ENCODE measurements at regions not wholly inside any gene's neighbourhood (a gene's known extent, or its start where the extent isn't known, plus 50 kb on each side); places are given as distances from the start of the nearest gene placed in this dataset.
"Not testable (repeated sequence)": the region's sequence is repeated elsewhere in the genome, so short reads cannot be mapped to it uniquely, and the experiment has no call there.

GRCh38 chr12:127830730-127831129 lies 436.2 kb upstream of the TMEM132C start:
- ChIA-PET POLR2A (no interaction called here), CTCF (no interaction called here)
- no peak for DNase-seq (ENCODE audit: low read depth, low spot score)
- H3K4me3 ChIP-seq (ENCODE audit: low read depth, low read length) = no peak overlapping the region
- no peak for TF ChIP-seq CTCF (IDR thresholded peaks at IDR 0.05; ENCODE audit: insufficient read depth, low read length, missing control alignments)

DNA sequence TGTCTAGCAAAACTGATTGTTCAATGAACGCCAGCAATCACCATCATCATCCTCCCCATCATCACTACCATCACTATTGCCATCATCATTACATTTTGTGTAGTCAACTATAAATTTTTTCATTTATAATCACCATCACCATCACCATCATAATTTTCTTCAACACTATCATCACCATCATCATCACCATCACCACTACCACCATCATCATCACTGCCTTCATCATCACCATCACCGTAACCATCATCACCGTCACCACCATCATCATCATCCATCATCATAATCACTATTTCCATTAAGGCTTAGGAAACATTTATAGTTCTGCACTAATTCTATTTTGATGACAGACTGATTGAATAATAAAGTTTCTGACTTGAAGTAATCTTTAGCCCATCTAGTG lies 434.8 kb upstream of the TMEM132C start:
- TF ChIP-seq CTCF (IDR thresholded peaks at IDR 0.05; ENCODE audit: insufficient read depth, low read length, missing control alignments) = no peak
- ChIA-PET POLR2A (no interaction called here), CTCF (no interaction called here)
- no peak for DNase-seq (ENCODE audit: low read depth, low spot score)
- no peak overlapping the region for H3K4me3 ChIP-seq (ENCODE audit: low read depth, low read length)

DNA sequence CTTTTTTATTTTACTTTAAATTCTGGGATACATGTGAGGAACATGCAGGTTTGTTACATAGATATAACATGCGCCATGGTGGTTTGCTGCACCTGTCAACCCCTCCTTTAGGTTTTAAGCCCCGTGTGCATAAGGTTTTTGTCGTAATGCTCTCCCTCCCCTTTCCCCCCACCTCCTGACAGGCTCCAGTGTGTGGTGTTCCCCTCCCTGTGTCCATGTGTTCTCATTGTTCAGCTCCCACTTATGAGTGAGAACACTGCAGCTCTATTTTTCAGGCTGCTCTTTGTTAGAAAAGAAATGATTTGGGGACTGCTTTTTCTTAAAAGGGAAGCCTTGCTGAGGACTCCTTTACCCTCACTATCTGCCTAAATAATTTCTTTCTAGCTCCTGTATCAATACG lies 430.2 kb upstream of the TMEM132C start:
- POLR2A ChIA-PET; CTCF ChIA-PET; H3K4me3 ChIP-seq (ENCODE audit: low read depth, low read length); DNase-seq (ENCODE audit: low read depth, low spot score): not testable (repeated sequence)

GRCh38 chr12:127857661-127858060 lies 409.3 kb upstream of the TMEM132C start:
- no peak for TF ChIP-seq CTCF (IDR thresholded peaks at IDR 0.05; ENCODE audit: insufficient read depth, low read length, missing control alignments)
- ChIA-PET CTCF (no interaction called here), POLR2A (no interaction called here)
- no peak overlapping the region for H3K4me3 ChIP-seq (ENCODE audit: low read depth, low read length)
- DNase-seq (ENCODE audit: low read depth, low spot score) = no peak

GRCh38 chr12:127860536-127860935 lies 406.4 kb upstream of the TMEM132C start:
- POLR2A ChIA-PET = no interaction called here
- no peak for DNase-seq (ENCODE audit: low read depth, low spot score)
- TF ChIP-seq CTCF (IDR thresholded peaks at IDR 0.05; ENCODE audit: insufficient read depth, low read length, missing control alignments) = no peak
- CTCF ChIA-PET = no interaction called here
- no peak overlapping the region for H3K4me3 ChIP-seq (ENCODE audit: low read depth, low read length)

DNA sequence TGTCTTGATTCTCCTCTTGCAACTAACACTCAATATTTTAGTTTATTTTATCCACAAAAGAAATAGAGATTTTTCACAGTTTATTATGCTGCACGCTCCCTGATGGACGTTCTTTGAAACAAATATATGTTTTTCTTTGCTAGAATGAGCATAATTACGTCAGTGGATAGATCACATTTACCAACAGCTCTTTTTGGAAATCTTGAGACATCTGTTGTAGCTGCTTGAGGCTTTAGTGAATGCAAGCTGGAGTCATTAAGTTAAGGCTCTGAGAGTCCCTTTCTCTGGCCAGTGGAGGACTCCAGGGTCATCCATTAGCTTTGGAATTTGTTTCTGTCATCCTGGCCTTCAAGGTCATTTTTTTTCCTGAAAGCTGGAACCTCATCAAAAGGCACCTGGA lies 405.6 kb upstream of the TMEM132C start:
- no peak for DNase-seq (ENCODE audit: low read depth, low spot score)
- CTCF ChIA-PET = no interaction called here

More for the DNA sequence above, 405.6 kb upstream of the TMEM132C start:
- POLR2A ChIA-PET = no interaction called here
- no peak overlapping the region for H3K4me3 ChIP-seq (ENCODE audit: low read depth, low read length)
- no peak for TF ChIP-seq CTCF (IDR thresholded peaks at IDR 0.05; ENCODE audit: insufficient read depth, low read length, missing control alignments)
